Activated CD4-positive, alpha-beta T cell treated with anti-CD3 and anti-CD28 coated beads, Interleukin-2, amount 10 ng/mL, durations not matched to agents 7 days and 5 days (primary cell): ENCODE measurements at regions not wholly inside any gene's neighbourhood (a gene's known extent, or its start where the extent isn't known, plus 50 kb on each side); places are given as distances from the start of the nearest gene placed in this dataset.
"Not testable (repeated sequence)": the region's sequence is repeated elsewhere in the genome, so short reads cannot be mapped to it uniquely, and the experiment has no call there.

Source experiments
- CTCF ChIA-PET: fragments of 350-600 bp; sonication (Branson Sonifier 250); formaldehyde crosslinking; loops from one replicate; lab custom pipeline; 2021; ENCODE audit warnings: antibody characterized with exemption; lab: Charles Lee
- POLR2A ChIA-PET: fragments of 350-600 bp; sonication (Branson Sonifier 250); formaldehyde crosslinking; loops from one replicate; lab custom pipeline; 2021; ENCODE audit warnings: antibody characterized with exemption; lab: Charles Lee
- DNase-seq: peaks from one replicate; pipeline ENCODE4 v3.0.0-alpha.2; 2020
- H3K27ac Mint-ChIP-seq: one replicate; pipeline ENCODE4 v1.8.0; 2021; ENCODE audit warnings: mild to moderate bottlenecking, moderate library complexity, mixed read lengths
- H3K27me3 Mint-ChIP-seq: one replicate; pipeline ENCODE4 v1.8.0; 2021; ENCODE audit warnings: mixed read lengths
- H3K36me3 Mint-ChIP-seq: one replicate; pipeline ENCODE4 v1.8.0; 2021; ENCODE audit warnings: low read depth, mixed read lengths
- H3K4me1 Mint-ChIP-seq: one replicate; pipeline ENCODE4 v1.8.0; 2021; ENCODE audit warnings: mixed read lengths
- H3K4me3 Mint-ChIP-seq: one replicate; pipeline ENCODE4 v1.8.0; 2021; ENCODE audit warnings: mild to moderate bottlenecking, moderate library complexity, mixed read lengths
- H3K9me3 Mint-ChIP-seq: one replicate; pipeline ENCODE4 v1.8.0; 2021; ENCODE audit warnings: mixed read lengths

- POLR2A ChIA-PET, result no interaction called here
- Mint-ChIP-seq H3K4me1 (no peaks in the 10 kb centered on the region), H3K36me3 (no peaks in the 10 kb centered on the region), H3K9me3 (no peaks in the 10 kb centered on the region), H3K27me3 (peaks cover 15% of the 10 kb centered on the region), H3K4me3 (no peak overlapping the region), H3K27ac (no peak overlapping the region)
- DNase-seq, result no peak
- CTCF ChIA-PET, result interaction anchor here (1.3 kb wide), 1 partner anchor 15 kb away, joined by 3 read pairs; no protein-coding TSS in a partner anchor
Observed at GRCh38 chr11:34744511-34744910, 123.6 kb downstream of the EHF start.

- no peaks in the 10 kb centered on the region for H3K36me3 Mint-ChIP-seq
- no peak overlapping the region for H3K27ac Mint-ChIP-seq
- POLR2A ChIA-PET, result no interaction called here
- H3K9me3 Mint-ChIP-seq, result no peaks in the 10 kb centered on the region
- H3K4me1 Mint-ChIP-seq, result no peaks in the 10 kb centered on the region
- CTCF ChIA-PET, result no interaction called here
- H3K4me3 Mint-ChIP-seq, result no peak overlapping the region
- DNase-seq, result no peak
- peaks cover 15% of the 10 kb centered on the region for H3K27me3 Mint-ChIP-seq
Observed at GRCh38 chr11:34738237-34738636, 117.3 kb downstream of the EHF start.

GRCh38 chr11:34732831-34733230, 111.9 kb downstream of the EHF start:
- Mint-ChIP-seq H3K9me3 (no peaks in the 10 kb centered on the region), H3K27me3 (peaks cover 15% of the 10 kb centered on the region), H3K4me1 (no peaks in the 10 kb centered on the region), H3K36me3 (no peaks in the 10 kb centered on the region), H3K4me3 (no peak overlapping the region), H3K27ac (no peak overlapping the region)
- no peak for DNase-seq
- ChIA-PET POLR2A (no interaction called here), CTCF (no interaction called here)

GRCh38 chr11:34731603-34732002, 110.7 kb downstream of the EHF start:
- Mint-ChIP-seq H3K9me3 (no peaks in the 10 kb centered on the region), H3K36me3 (no peaks in the 10 kb centered on the region), H3K4me3 (no peak overlapping the region), H3K27ac (no peak overlapping the region), H3K4me1 (no peaks in the 10 kb centered on the region), H3K27me3 (peaks cover 19% of the 10 kb centered on the region)
- no peak for DNase-seq
- ChIA-PET POLR2A (no interaction called here), CTCF (no interaction called here)

GRCh38 chr11:34730544-34731295, 109.8 kb downstream of the EHF start:
- CTCF ChIA-PET, result no interaction called here
- Mint-ChIP-seq H3K27me3 (peaks cover 18% of the 10 kb centered on the region), H3K9me3 (no peaks in the 10 kb centered on the region), H3K4me1 (no peaks in the 10 kb centered on the region), H3K36me3 (no peaks in the 10 kb centered on the region), H3K4me3 (no peak overlapping the region), H3K27ac (no peak overlapping the region)
- DNase-seq, result no peak
- POLR2A ChIA-PET, result no interaction called here

- Mint-ChIP-seq H3K4me1 (no peaks in the 10 kb centered on the region), H3K9me3 (no peaks in the 10 kb centered on the region), H3K36me3 (no peaks in the 10 kb centered on the region), H3K4me3 (no peak overlapping the region), H3K27ac (no peak overlapping the region), H3K27me3 (peaks cover 18% of the 10 kb centered on the region)
- ChIA-PET CTCF (interaction anchor here (0.7 to 0.9 kb wide), 2 partner anchors 16 to 216 kb away, joined by 3 read pairs; no protein-coding TSS in a partner anchor), POLR2A (no interaction called here)
- DNase-seq, result no peak
Observed at GRCh38 chr11:34728609-34729008, 107.7 kb downstream of the EHF start.

- Mint-ChIP-seq H3K27me3 (peaks cover 18% of the 10 kb centered on the region), H3K4me1 (no peaks in the 10 kb centered on the region), H3K27ac (no peak overlapping the region), H3K36me3 (no peaks in the 10 kb centered on the region), H3K9me3 (no peaks in the 10 kb centered on the region), H3K4me3 (no peak overlapping the region)
- DNase-seq, result no peak
- CTCF ChIA-PET, result no interaction called here
- POLR2A ChIA-PET, result no interaction called here
Observed at GRCh38 chr11:34727228-34727737, 106.4 kb downstream of the EHF start.

GRCh38 chr11:34724973-34725372, 104.1 kb downstream of the EHF start:
- CTCF ChIA-PET, result no interaction called here
- no peak for DNase-seq
- POLR2A ChIA-PET, result no interaction called here
- Mint-ChIP-seq H3K36me3 (no peaks in the 10 kb centered on the region), H3K9me3 (no peaks in the 10 kb centered on the region), H3K27ac (no peak overlapping the region), H3K27me3 (peaks cover 12% of the 10 kb centered on the region), H3K4me1 (no peaks in the 10 kb centered on the region), H3K4me3 (no peak overlapping the region)

- Mint-ChIP-seq H3K9me3 (no peaks in the 10 kb centered on the region), H3K4me3 (no peak overlapping the region), H3K27ac (no peak overlapping the region), H3K4me1 (no peaks in the 10 kb centered on the region), H3K27me3 (peaks cover under 1% of the 10 kb centered on the region), H3K36me3 (no peaks in the 10 kb centered on the region)
- ChIA-PET POLR2A (no interaction called here), CTCF (no interaction called here)
- DNase-seq, result no peak
Observed at GRCh38 chr11:34721646-34722045, 100.8 kb downstream of the EHF start.

- Mint-ChIP-seq H3K4me3 (no peak overlapping the region), H3K27ac (no peak overlapping the region), H3K36me3 (no peaks in the 10 kb centered on the region), H3K9me3 (no peaks in the 10 kb centered on the region), H3K4me1 (no peaks in the 10 kb centered on the region), H3K27me3 (peaks cover 5% of the 10 kb centered on the region)
- CTCF ChIA-PET, result no interaction called here
- POLR2A ChIA-PET, result no interaction called here
- DNase-seq, result no peak
Observed at GRCh38 chr11:34719303-34719848, 98.5 kb downstream of the EHF start.

- POLR2A ChIA-PET, CTCF ChIA-PET, H3K9me3 Mint-ChIP-seq, H3K4me1 Mint-ChIP-seq, H3K27me3 Mint-ChIP-seq, H3K36me3 Mint-ChIP-seq, H3K4me3 Mint-ChIP-seq, DNase-seq: not testable (repeated sequence)
- peak overlapping the region; percentile 2 for H3K27ac Mint-ChIP-seq
Observed at GRCh38 chr11:34713631-34714030, 92.7 kb downstream of the EHF start.
